HEK293 (cell line): ENCODE measurements at regions not wholly inside any gene's neighbourhood (a gene's known extent, or its start where the extent isn't known, plus 50 kb on each side); places are given as distances from the start of the nearest gene placed in this dataset.

Experiments used
- CTCF ChIA-PET: fragments of 350-600 bp; formaldehyde crosslinking; extraction: SDS; loops from one replicate; lab custom pipeline; 2021; ENCODE audit warnings: antibody characterized with exemption; lab: Yijun Ruan, JAX
- POLR2A ChIA-PET: fragments of 300-600 bp; formaldehyde crosslinking; extraction: SDS; loops from one replicate; lab custom pipeline; 2020; ENCODE audit warnings: antibody characterized with exemption, inconsistent platforms; lab: Yijun Ruan, JAX
- H3K27ac ChIP-seq: fragments of 200-500 bp; sonication (Bioruptor generic); 2 replicates; pipeline ENCODE4 v1.5.1; 2014; ENCODE audit warnings: low read depth, low read length, control low read depth, inconsistent platforms; ENCODE audit errors: extremely low read depth
- H3K36me3 ChIP-seq, 2 experiments: fragments of 200-500 bp in 1 of 2; sonication (Bioruptor generic) in 1 of 2; 1 replicate in 1 of 2; 2 replicates in 1 of 2; pipeline ENCODE4 v1.5.1; 2014 to 2017; ENCODE audit warnings: inconsistent platforms in 2 of 2, low read length in 2 of 2; ENCODE audit not compliant: control insufficient read depth in 2 of 2, insufficient read depth in 1 of 2
- H3K4me1 ChIP-seq: fragments of 200-500 bp; sonication (Bioruptor generic); 2 replicates; pipeline ENCODE4 v1.5.1; 2014; ENCODE audit warnings: mild to moderate bottlenecking, low read length, inconsistent platforms; ENCODE audit not compliant: control insufficient read depth, insufficient read depth
- H3K4me3 ChIP-seq: 2 replicates; pipeline ENCODE4 v1.5.1; 2011; ENCODE audit warnings: low read depth, mild to moderate bottlenecking, control low read depth, low read length, moderate library complexity
- H3K9me3 ChIP-seq: fragments of 200-500 bp; sonication (Bioruptor generic); 2 replicates; pipeline ENCODE4 v1.5.1; 2014; ENCODE audit warnings: low read depth, low read length, inconsistent platforms; ENCODE audit not compliant: control insufficient read depth, insufficient read depth
- BCL11A ChIP-seq: fragments of 450-650 bp; formaldehyde crosslinking; IDR thresholded peaks from 2 replicates; pipeline ENCODE4 v1.5.1; 2016; ENCODE audit warnings: low read depth, missing biosample characterization, missing genetic modification characterization
- KLF1 ChIP-seq: fragments of 450-650 bp; formaldehyde crosslinking; IDR thresholded peaks from 2 replicates; pipeline ENCODE4 v1.5.1; 2016; ENCODE audit warnings: missing biosample characterization, missing genetic modification characterization
- PRDM1 ChIP-seq: fragments of 450-650 bp; formaldehyde crosslinking; IDR thresholded peaks from 2 replicates; pipeline ENCODE4; 2016; ENCODE audit warnings: missing biosample characterization, missing genetic modification characterization
- PRDM4 ChIP-seq: fragments of 450-650 bp; formaldehyde crosslinking; IDR thresholded peaks from 2 replicates; pipeline ENCODE4 v1.5.1; 2017; ENCODE audit warnings: missing biosample characterization, missing genetic modification characterization
- RBAK ChIP-seq: fragments of 450-650 bp; formaldehyde crosslinking; IDR thresholded peaks from 2 replicates; pipeline ENCODE4 v1.5.1; 2016; ENCODE audit warnings: missing biosample characterization, missing genetic modification characterization
- ZBTB21 ChIP-seq: fragments of 450-650 bp; formaldehyde crosslinking; IDR thresholded peaks from 2 replicates; pipeline ENCODE4 v1.5.1; 2017; ENCODE audit warnings: missing biosample characterization, missing genetic modification characterization
- ZNF132 ChIP-seq: fragments of 450-650 bp; formaldehyde crosslinking; IDR thresholded peaks from 2 replicates; pipeline ENCODE4 v1.5.1; 2017; ENCODE audit warnings: missing biosample characterization, missing genetic modification characterization, borderline replicate concordance
- ZNF157 ChIP-seq: fragments of 450-650 bp; formaldehyde crosslinking; IDR thresholded peaks from 2 replicates; pipeline ENCODE4 v1.5.1; 2016; ENCODE audit warnings: missing biosample characterization, missing genetic modification characterization
- ZNF324 ChIP-seq: fragments of 450-650 bp; formaldehyde crosslinking; IDR thresholded peaks from 2 replicates; pipeline ENCODE4 v1.5.1; 2016; ENCODE audit warnings: missing biosample characterization, missing genetic modification characterization
- ZNF558 ChIP-seq: fragments of 450-650 bp; formaldehyde crosslinking; IDR thresholded peaks from 2 replicates; pipeline ENCODE4 v1.5.1; 2016; ENCODE audit warnings: missing biosample characterization, missing genetic modification characterization
- ZNF561 ChIP-seq: fragments of 450-650 bp; IDR thresholded peaks from 2 replicates; pipeline ENCODE4 v1.5.1; 2018; ENCODE audit warnings: missing biosample characterization, missing genetic modification characterization, borderline replicate concordance
- ZNF610 ChIP-seq: fragments of 450-650 bp; formaldehyde crosslinking; IDR thresholded peaks from 2 replicates; pipeline ENCODE4 v1.5.1; 2016; ENCODE audit warnings: missing biosample characterization, missing genetic modification characterization, borderline replicate concordance
- TF ChIP-seq, protein P1 (sequence below): fragments of 450-650 bp; formaldehyde crosslinking; IDR thresholded peaks from 2 replicates; pipeline ENCODE4 v1.5.1; 2016; ENCODE audit warnings: missing biosample characterization, missing genetic modification characterization
- TF ChIP-seq, protein P2 (sequence below): fragments of 450-650 bp; formaldehyde crosslinking; IDR thresholded peaks from 2 replicates; pipeline ENCODE4 v1.5.1; 2016; ENCODE audit warnings: missing biosample characterization, missing genetic modification characterization
- TF ChIP-seq, protein P3 (sequence below): fragments of 450-650 bp; formaldehyde crosslinking; IDR thresholded peaks from 2 replicates; pipeline ENCODE4 v1.5.1; 2016; ENCODE audit warnings: missing biosample characterization, missing genetic modification characterization
- TF ChIP-seq, protein P4 (sequence below): fragments of 450-650 bp; formaldehyde crosslinking; IDR thresholded peaks from 2 replicates; pipeline ENCODE4 v1.5.1; 2017; ENCODE audit warnings: missing biosample characterization, missing genetic modification characterization

DNA sequence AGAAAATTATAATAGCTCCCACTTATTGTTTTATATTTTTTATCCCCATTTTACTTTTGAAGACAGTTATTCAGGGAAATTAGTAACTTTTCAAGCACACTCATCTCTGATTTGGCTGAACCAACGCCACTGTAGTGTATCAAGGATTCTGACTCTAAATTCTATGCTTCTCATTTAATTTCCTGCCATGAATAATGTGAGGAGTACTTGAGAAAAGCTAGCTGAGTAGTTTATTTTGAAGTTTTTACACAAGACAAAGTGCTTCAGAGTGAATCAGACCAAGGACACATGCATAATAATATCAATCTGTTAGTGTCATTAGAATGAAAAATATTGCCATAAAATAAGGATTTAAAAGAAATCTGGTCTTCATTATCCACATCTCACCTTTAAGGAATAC lies 329.9 kb downstream of the SLITRK6 start:
- Histone ChIP-seq H3K27ac (no peak overlapping the region), H3K4me3 (no peak overlapping the region), H3K4me1 (no peaks in the 10 kb centered on the region)
- CTCF ChIA-PET, result no interaction called here
- TF ChIP-seq ZNF561 (tag by site-specific recombination) (no peak), ZNF324 (no peak), ZNF157 (tag by site-specific recombination) (no peak), ZNF558 (tag by site-specific recombination) (no peak), KLF1 (tag by site-specific recombination) (no peak)
- TF ChIP-seq, all 188 proteins: peak for 0
- Histone ChIP-seq H3K36me3 (no peaks in the 10 kb centered on the region), H3K9me3 (no peaks in the 10 kb centered on the region)
- POLR2A ChIA-PET, result no interaction called here

DNA sequence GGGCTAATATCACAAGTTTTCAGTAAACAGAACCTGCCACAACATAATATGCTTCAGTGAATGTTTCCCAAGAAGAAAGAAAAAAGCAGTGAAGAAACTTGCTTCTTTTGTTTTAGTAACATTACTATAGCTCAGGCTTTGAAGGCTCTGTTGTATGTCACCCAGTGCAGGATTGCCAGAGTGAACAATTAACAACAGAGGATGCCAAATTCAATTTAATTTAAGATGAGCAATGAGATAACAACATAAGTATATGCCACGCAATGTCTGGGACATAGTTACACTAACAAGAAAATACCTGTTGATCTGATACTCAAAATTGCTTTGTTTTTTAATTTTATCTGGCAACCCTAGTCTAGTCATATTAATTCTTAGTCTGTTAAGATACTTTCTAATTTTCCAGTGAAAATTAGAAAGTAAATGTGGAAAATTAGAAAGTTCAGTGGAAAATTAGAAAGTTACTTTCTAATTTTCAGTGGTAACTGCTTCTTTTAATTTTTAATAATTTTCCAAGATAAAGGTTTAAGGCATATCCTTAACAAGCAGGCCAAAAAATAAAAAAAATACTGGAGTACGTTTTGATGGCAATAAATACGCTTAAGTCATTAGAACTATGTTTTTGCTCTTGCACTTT lies 336.3 kb downstream of the SLITRK6 start:
- Histone ChIP-seq H3K27ac (no peak overlapping the region), H3K4me1 (no peaks in the 10 kb centered on the region), H3K36me3 (no peaks in the 10 kb centered on the region), H3K4me3 (no peak overlapping the region), H3K9me3 (no peaks in the 10 kb centered on the region)
- TF ChIP-seq, protein P1, sequence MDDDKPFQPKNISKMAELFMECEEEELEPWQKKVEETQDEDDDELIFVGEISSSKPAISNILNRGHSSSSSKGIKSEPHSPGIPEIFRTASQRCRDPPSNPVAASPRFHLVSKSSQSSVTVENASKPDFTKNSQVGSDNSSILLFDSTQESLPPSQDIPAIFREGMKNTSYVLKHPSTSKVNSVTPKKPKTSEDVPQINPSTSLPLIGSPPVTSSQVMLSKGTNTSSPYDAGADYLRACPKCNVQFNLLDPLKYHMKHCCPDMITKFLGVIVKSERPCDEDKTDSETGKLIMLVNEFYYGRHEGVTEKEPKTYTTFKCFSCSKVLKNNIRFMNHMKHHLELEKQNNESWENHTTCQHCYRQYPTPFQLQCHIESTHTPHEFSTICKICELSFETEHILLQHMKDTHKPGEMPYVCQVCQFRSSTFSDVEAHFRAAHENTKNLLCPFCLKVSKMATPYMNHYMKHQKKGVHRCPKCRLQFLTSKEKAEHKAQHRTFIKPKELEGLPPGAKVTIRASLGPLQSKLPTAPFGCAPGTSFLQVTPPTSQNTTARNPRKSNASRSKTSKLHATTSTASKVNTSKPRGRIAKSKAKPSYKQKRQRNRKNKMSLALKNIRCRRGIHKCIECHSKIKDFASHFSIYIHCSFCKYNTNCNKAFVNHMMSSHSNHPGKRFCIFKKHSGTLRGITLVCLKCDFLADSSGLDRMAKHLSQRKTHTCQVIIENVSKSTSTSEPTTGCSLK (tag by site-specific recombination), result no peak
- TF ChIP-seq PRDM1 (tag by site-specific recombination), result peak; percentile 90
- TF ChIP-seq, protein P2, sequence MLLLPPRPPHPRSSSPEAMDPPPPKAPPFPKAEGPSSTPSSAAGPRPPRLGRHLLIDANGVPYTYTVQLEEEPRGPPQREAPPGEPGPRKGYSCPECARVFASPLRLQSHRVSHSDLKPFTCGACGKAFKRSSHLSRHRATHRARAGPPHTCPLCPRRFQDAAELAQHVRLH (tag by site-specific recombination), result no peak
- TF ChIP-seq BCL11A, result no peak
- ChIA-PET CTCF (interaction anchor here (0.7 kb wide), 1 partner anchor 99 kb away, joined by 3 read pairs; no protein-coding TSS in a partner anchor), POLR2A (no interaction called here)

GRCh38 chr13:85461621-85462020 lies 337.6 kb downstream of the SLITRK6 start:
- Histone ChIP-seq H3K4me1 (no peaks in the 10 kb centered on the region), H3K27ac (no peak overlapping the region), H3K36me3 (no peaks in the 10 kb centered on the region), H3K9me3 (no peaks in the 10 kb centered on the region), H3K4me3 (no peak overlapping the region)
- ChIA-PET CTCF (no interaction called here), POLR2A (no interaction called here)
- TF ChIP-seq, protein P3, sequence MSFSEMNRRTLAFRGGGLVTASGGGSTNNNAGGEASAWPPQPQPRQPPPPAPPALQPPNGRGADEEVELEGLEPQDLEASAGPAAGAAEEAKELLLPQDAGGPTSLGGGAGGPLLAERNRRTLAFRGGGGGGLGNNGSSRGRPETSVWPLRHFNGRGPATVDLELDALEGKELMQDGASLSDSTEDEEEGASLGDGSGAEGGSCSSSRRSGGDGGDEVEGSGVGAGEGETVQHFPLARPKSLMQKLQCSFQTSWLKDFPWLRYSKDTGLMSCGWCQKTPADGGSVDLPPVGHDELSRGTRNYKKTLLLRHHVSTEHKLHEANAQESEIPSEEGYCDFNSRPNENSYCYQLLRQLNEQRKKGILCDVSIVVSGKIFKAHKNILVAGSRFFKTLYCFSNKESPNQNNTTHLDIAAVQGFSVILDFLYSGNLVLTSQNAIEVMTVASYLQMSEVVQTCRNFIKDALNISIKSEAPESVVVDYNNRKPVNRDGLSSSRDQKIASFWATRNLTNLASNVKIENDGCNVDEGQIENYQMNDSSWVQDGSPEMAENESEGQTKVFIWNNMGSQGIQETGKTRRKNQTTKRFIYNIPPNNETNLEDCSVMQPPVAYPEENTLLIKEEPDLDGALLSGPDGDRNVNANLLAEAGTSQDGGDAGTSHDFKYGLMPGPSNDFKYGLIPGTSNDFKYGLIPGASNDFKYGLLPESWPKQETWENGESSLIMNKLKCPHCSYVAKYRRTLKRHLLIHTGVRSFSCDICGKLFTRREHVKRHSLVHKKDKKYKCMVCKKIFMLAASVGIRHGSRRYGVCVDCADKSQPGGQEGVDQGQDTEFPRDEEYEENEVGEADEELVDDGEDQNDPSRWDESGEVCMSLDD (tag by site-specific recombination), result no peak
- TF ChIP-seq RBAK (tag by site-specific recombination), result no peak
- no peak for TF ChIP-seq ZNF610 (tag by site-specific recombination)
- no peak for TF ChIP-seq ZBTB21
- TF ChIP-seq, protein P4, sequence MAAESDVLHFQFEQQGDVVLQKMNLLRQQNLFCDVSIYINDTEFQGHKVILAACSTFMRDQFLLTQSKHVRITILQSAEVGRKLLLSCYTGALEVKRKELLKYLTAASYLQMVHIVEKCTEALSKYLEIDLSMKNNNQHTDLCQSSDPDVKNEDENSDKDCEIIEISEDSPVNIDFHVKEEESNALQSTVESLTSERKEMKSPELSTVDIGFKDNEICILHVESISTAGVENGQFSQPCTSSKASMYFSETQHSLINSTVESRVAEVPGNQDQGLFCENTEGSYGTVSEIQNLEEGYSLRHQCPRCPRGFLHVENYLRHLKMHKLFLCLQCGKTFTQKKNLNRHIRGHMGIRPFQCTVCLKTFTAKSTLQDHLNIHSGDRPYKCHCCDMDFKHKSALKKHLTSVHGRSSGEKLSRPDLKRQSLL, result no peak
- TF ChIP-seq ZNF132, result no peak
- TF ChIP-seq PRDM4 (tag by site-specific recombination), result no peak
